ENCODE measurements at regions not wholly inside any gene's neighbourhood (a gene's known extent, or its start where the extent isn't known, plus 50 kb on each side); places are given as distances from the start of the nearest gene placed in this dataset.

- no peaks in the 10 kb centered on the region for H3K4me1 ChIP-seq (ENCODE audit: control insufficient read depth, extremely low read depth, insufficient read depth, low read length)
- no peak overlapping the region for H3K9ac ChIP-seq (ENCODE audit: insufficient read depth, low read length)
- TF ChIP-seq EZH2 (IDR thresholded peaks at IDR 0.05; ENCODE audit: low read length, missing control alignments) (no peak), CTCF (conservative IDR thresholded peaks at IDR 0.05 in 1 of 2, IDR thresholded peaks at IDR 0.05 in 1 of 2; ENCODE audit: low read depth in 1 of 2, low read length in 2 of 2) (no peak)
- H3K36me3 ChIP-seq (ENCODE audit: control insufficient read depth, insufficient read depth, low read length), result no peaks in the 10 kb centered on the region
- H3K27ac ChIP-seq (ENCODE audit: insufficient read depth, low read length), result no peak overlapping the region
- H3K4me2 ChIP-seq (ENCODE audit: extremely low read depth, insufficient read depth, low read length), result no peak overlapping the region
- H4K20me1 ChIP-seq (ENCODE audit: control insufficient read depth, extremely low read depth, insufficient read depth, low read length), result peaks cover 2% of the 10 kb centered on the region
- no peaks in the 10 kb centered on the region for H3K9me3 ChIP-seq (ENCODE audit: control insufficient read depth, insufficient read depth, low read depth, low read length)
- H3K4me3 ChIP-seq (replicated peaks in 1 of 4; ENCODE audit: control extremely low read depth in 1 of 4, insufficient read depth in 1 of 4, low read depth in 3 of 4, low read length in 4 of 4), result no peak overlapping the region
- H3K79me2 ChIP-seq (ENCODE audit: control insufficient read depth, insufficient read depth, low read length), result no peaks in the 10 kb centered on the region
- no peak for DNase-seq (ENCODE audit: low read depth in 2 of 2)
- H2AFZ ChIP-seq (ENCODE audit: low read length), result no peak overlapping the region
- H3K27me3 ChIP-seq (ENCODE audit: control insufficient read depth, insufficient read depth, low read length), result no peaks in the 10 kb centered on the region
These were observed 54.1 kb upstream of the GRIP2 start for GRCh38 chr3:14594234-14594633.

GRCh38 chr3:14595561-14595960 is 55.4 kb upstream of the GRIP2 start:
- Histone ChIP-seq H3K27ac (ENCODE audit: insufficient read depth, low read length) (no peak overlapping the region), H3K9ac (ENCODE audit: insufficient read depth, low read length) (no peak overlapping the region), H3K36me3 (ENCODE audit: control insufficient read depth, insufficient read depth, low read length) (no peaks in the 10 kb centered on the region), H3K9me3 (ENCODE audit: control insufficient read depth, insufficient read depth, low read depth, low read length) (no peaks in the 10 kb centered on the region), H3K4me2 (ENCODE audit: extremely low read depth, insufficient read depth, low read length) (no peak overlapping the region), H3K4me3 (replicated peaks in 1 of 4; ENCODE audit: control extremely low read depth in 1 of 4, insufficient read depth in 1 of 4, low read depth in 3 of 4, low read length in 4 of 4) (no peak overlapping the region), H3K79me2 (ENCODE audit: control insufficient read depth, insufficient read depth, low read length) (no peaks in the 10 kb centered on the region), H4K20me1 (ENCODE audit: control insufficient read depth, extremely low read depth, insufficient read depth, low read length) (peaks cover 2% of the 10 kb centered on the region), H2AFZ (ENCODE audit: low read length) (no peak overlapping the region), H3K27me3 (ENCODE audit: control insufficient read depth, insufficient read depth, low read length) (no peaks in the 10 kb centered on the region), H3K4me1 (ENCODE audit: control insufficient read depth, extremely low read depth, insufficient read depth, low read length) (no peaks in the 10 kb centered on the region)
- TF ChIP-seq CTCF (conservative IDR thresholded peaks at IDR 0.05 in 1 of 2, IDR thresholded peaks at IDR 0.05 in 1 of 2; ENCODE audit: low read depth in 1 of 2, low read length in 2 of 2) (no peak), EZH2 (IDR thresholded peaks at IDR 0.05; ENCODE audit: low read length, missing control alignments) (no peak)
- DNase-seq (ENCODE audit: low read depth in 2 of 2), result no peak

DNA sequence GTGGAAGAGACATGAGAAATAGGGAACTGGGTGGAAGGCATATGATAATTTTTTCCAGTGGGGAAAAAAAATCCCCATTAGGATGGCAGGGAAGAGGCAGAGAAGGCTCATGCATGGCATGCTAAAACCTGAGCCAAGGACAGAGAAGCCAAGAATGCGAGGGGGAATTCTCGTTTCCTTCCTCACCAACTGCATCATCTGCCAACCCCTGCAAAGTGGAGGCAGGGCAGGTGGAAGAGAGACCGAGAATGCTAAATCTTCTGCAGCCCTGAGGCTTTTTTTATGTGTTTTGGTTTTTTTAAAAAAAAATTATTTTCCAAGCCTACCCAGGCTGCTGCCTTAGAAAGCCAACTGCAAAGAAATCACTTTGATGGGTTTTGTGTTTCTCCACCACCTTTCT is 54.3 kb upstream of the CCDC174 start:
- H3K4me3 ChIP-seq (replicated peaks in 1 of 4; ENCODE audit: control extremely low read depth in 1 of 4, insufficient read depth in 1 of 4, low read depth in 3 of 4, low read length in 4 of 4), result no peak overlapping the region

More for the DNA sequence above, 54.3 kb upstream of the CCDC174 start:
- Histone ChIP-seq H3K9me3 (ENCODE audit: control insufficient read depth, insufficient read depth, low read depth, low read length) (no peaks in the 10 kb centered on the region), H3K9ac (ENCODE audit: insufficient read depth, low read length) (no peak overlapping the region), H3K79me2 (ENCODE audit: control insufficient read depth, insufficient read depth, low read length) (no peaks in the 10 kb centered on the region), H2AFZ (ENCODE audit: low read length) (no peak overlapping the region), H3K27me3 (ENCODE audit: control insufficient read depth, insufficient read depth, low read length) (peaks cover 7% of the 10 kb centered on the region), H3K4me1 (ENCODE audit: control insufficient read depth, extremely low read depth, insufficient read depth, low read length) (no peaks in the 10 kb centered on the region), H3K27ac (ENCODE audit: insufficient read depth, low read length) (no peak overlapping the region), H3K36me3 (ENCODE audit: control insufficient read depth, insufficient read depth, low read length) (no peaks in the 10 kb centered on the region), H3K4me2 (ENCODE audit: extremely low read depth, insufficient read depth, low read length) (no peak overlapping the region), H4K20me1 (ENCODE audit: control insufficient read depth, extremely low read depth, insufficient read depth, low read length) (peaks cover 2% of the 10 kb centered on the region)
- DNase-seq (ENCODE audit: low read depth in 2 of 2), result no peak
- TF ChIP-seq CTCF (conservative IDR thresholded peaks at IDR 0.05 in 1 of 2, IDR thresholded peaks at IDR 0.05 in 1 of 2; ENCODE audit: low read depth in 1 of 2, low read length in 2 of 2) (no peak), EZH2 (IDR thresholded peaks at IDR 0.05; ENCODE audit: low read length, missing control alignments) (no peak)

All from fibroblast of lung (primary cell).